Gastroesophageal sphincter (tissue), 4 donors: ENCODE measurements at regions not wholly inside any gene's neighbourhood (a gene's known extent, or its start where the extent isn't known, plus 50 kb on each side); places are given as distances from the start of the nearest gene placed in this dataset.

Experiments used
- ATAC-seq: fragments of 150-250 bp; one replicate; pipeline ENCODE4 v1.9.1; 2016; ENCODE audit warnings: mild to moderate bottlenecking, moderate library complexity
- H3K27ac ChIP-seq, 4 donors: fragments of 200-600 bp; sonication (generic) in 3 of 4; 1 replicate in 3 of 4; 2 replicates in 1 of 4; pipeline ENCODE4 v1.5.1; 2016 to 2019
- H3K27me3 ChIP-seq: fragments of 200-600 bp; sonication (generic); one replicate; pipeline ENCODE4 v1.5.1; 2019
- H3K36me3 ChIP-seq, 2 donors: fragments of 200-600 bp; sonication (generic); one replicate each; pipeline ENCODE4 v1.5.1; 2019; ENCODE audit warnings: control low read depth in 1 of 2
- H3K4me1 ChIP-seq, 3 donors: fragments of 200-600 bp; sonication (generic); 1 replicate in 2 of 3; 2 replicates in 1 of 3; pipeline ENCODE4 v1.5.1; 2016 to 2019; ENCODE audit warnings: control low read depth in 2 of 3
- H3K4me3 ChIP-seq, 2 donors: fragments of 200-600 bp; sonication (generic); one replicate each; pipeline ENCODE4 v1.5.1; 2019; ENCODE audit warnings: mild to moderate bottlenecking in 1 of 2, moderate library complexity in 1 of 2
- H3K9me3 ChIP-seq, 3 donors: fragments of 200-600 bp; sonication (generic); one replicate each; pipeline ENCODE4 v1.5.1; 2017 to 2019; ENCODE audit warnings: control low read depth in 2 of 3
- EP300 ChIP-seq: sonication (generic); formaldehyde crosslinking; IDR thresholded peaks from one replicate; pipeline ENCODE4 v1.6.1; 2017; ENCODE audit warnings: antibody characterized with exemption, mild to moderate bottlenecking
- POLR2A ChIP-seq, 2 donors: fragments of 450-650 bp; IDR thresholded peaks; one replicate each; pipeline ENCODE4 v1.6.1; 2017; ENCODE audit warnings: antibody characterized with exemption in 2 of 2, mild to moderate bottlenecking in 2 of 2, moderate library complexity in 1 of 2
- POLR2AphosphoS5 ChIP-seq: sonication (generic); formaldehyde crosslinking; IDR thresholded peaks from one replicate; pipeline ENCODE4 v1.6.1; 2017; ENCODE audit warnings: antibody characterized with exemption
- WGBS, 2 donors: methylation state at CpG; one replicate each; pipeline ENCODE4 v1.1.5; 2018; ENCODE audit warnings: low coverage in 1 of 2; 5-methylcytosine and 5-hydroxymethylcytosine counted together
- TF ChIP-seq, protein P1 (sequence below), 4 experiments: fragments of 200-600 bp in 2 of 4; fragments of 450-650 bp in 2 of 4; sonication (generic) in 1 of 4; IDR thresholded peaks; one replicate each; pipeline ENCODE4 v1.5.1; 2017 to 2019; ENCODE audit warnings: antibody characterized with exemption in 4 of 4, mild to moderate bottlenecking in 2 of 4, moderate library complexity in 2 of 4

DNA sequence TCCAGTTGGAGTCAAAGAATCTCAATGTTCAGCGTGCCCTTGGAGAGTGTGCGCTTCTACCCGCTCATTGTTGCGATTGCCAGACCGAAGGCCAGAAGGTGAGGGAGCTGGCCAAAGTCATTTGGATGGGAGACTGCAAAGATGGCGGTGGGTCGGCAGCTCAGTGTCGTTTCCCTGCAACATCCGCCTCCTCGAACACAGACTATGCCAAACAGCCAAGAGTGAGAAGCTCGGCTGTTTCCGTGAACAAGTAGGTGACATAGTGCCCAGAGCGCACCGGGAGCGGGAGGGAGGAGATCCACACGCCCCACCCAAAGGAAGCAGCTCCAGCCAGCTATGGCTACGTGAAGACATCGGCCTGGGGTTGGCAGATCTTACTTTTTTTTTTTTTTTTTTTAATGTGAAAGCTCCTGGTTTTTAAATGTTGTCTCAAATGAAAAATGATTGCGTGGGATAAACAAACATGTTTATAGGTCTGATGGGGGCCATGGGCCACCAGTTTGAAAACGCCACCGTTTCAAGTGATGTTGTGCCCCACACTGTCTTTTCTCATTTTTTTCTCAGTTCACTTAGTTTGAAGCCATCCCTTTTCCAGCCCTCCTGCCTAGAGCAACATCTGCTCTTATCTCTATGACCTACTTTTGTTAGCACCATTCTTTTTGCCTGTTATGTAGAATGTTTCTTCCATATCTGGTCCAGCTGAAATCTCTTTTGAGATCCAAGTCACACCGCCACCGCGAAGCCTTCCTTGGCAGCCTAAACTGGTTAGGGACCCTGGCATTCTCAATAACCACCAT is 682.4 kb downstream of the RNF144A start:
- H3K27me3 ChIP-seq = no peaks in the 10 kb centered on the region
- no peaks in the 10 kb centered on the region for H3K36me3 ChIP-seq
- H3K4me1 ChIP-seq = no peaks in the 10 kb centered on the region
- 88 to 92% methylated on average over 2 to 9 of the region's 24 CpGs for WGBS, 2 donors
- no peak for ATAC-seq
- no peaks in the 10 kb centered on the region for H3K9me3 ChIP-seq
- H3K4me3 ChIP-seq = no peak overlapping the region
- TF ChIP-seq, protein P1, sequence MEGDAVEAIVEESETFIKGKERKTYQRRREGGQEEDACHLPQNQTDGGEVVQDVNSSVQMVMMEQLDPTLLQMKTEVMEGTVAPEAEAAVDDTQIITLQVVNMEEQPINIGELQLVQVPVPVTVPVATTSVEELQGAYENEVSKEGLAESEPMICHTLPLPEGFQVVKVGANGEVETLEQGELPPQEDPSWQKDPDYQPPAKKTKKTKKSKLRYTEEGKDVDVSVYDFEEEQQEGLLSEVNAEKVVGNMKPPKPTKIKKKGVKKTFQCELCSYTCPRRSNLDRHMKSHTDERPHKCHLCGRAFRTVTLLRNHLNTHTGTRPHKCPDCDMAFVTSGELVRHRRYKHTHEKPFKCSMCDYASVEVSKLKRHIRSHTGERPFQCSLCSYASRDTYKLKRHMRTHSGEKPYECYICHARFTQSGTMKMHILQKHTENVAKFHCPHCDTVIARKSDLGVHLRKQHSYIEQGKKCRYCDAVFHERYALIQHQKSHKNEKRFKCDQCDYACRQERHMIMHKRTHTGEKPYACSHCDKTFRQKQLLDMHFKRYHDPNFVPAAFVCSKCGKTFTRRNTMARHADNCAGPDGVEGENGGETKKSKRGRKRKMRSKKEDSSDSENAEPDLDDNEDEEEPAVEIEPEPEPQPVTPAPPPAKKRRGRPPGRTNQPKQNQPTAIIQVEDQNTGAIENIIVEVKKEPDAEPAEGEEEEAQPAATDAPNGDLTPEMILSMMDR (IDR thresholded peaks at IDR 0.05) = no peak
- TF ChIP-seq POLR2A (IDR thresholded peaks at IDR 0.05) = no peak
- no peak overlapping the region for H3K27ac ChIP-seq

DNA sequence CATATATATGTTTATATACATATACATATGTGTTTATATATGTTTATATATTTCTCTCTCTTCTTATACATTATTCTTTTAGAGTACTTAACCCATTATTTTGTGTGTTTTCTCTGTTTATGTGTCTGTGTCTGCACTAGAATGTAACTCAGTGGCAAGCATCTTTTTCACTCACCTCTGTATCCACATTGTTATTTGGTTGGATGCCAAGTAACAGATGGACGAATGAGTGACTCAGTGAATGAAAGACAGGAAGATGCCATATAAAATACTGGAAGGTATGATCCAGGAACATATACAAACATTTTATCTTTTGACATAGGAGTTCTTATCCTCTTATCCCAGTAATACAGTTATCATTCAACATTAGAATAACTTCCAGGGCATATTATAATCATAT is 684.8 kb downstream of the RNF144A start:
- H3K4me1 ChIP-seq = no peaks in the 10 kb centered on the region
- H3K36me3 ChIP-seq = no peaks in the 10 kb centered on the region
- no peak for ATAC-seq
- no peak for TF ChIP-seq POLR2A (IDR thresholded peaks at IDR 0.05)
- no peak for TF ChIP-seq EP300
- no peak for TF ChIP-seq POLR2AphosphoS5
- TF ChIP-seq, protein P1 (IDR thresholded peaks at IDR 0.05) = no peak
- no peaks in the 10 kb centered on the region for H3K9me3 ChIP-seq
- H3K27me3 ChIP-seq = no peaks in the 10 kb centered on the region
- WGBS, 2 donors = 33 to 59% methylated on average over 1 of the region's 1 CpG
- H3K27ac ChIP-seq = no peak overlapping the region
- H3K4me3 ChIP-seq = no peak overlapping the region

DNA sequence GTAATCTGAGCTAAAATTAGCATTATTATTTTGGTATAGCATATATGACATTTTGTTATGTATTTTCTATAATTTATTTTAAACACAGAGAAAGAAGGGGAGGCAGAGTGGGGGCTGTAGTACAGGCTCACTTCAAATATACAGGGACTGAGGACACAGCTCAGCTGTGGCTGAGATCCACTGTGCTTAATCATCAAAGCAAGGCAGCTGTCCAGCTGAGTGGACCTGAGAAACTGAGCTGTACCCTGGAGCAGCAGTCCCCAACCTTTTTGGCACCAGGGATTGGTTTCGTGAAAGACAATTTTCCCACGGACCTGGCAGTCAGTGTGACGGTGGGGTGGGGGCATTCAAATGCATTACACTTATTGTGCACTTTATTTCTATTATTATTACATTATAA is 687.2 kb downstream of the RNF144A start:
- WGBS, 2 donors = 54 to 71% methylated on average over 3 of the region's 3 CpGs
- TF ChIP-seq POLR2AphosphoS5 (no peak), EP300 (no peak), POLR2A (IDR thresholded peaks at IDR 0.05) (no peak)
- TF ChIP-seq, protein P1 (IDR thresholded peaks at IDR 0.05) = no peak
- no peaks in the 10 kb centered on the region for H3K9me3 ChIP-seq
- H3K27me3 ChIP-seq = no peaks in the 10 kb centered on the region
- ATAC-seq = no peak
- H3K27ac ChIP-seq = no peak overlapping the region
- H3K4me1 ChIP-seq = no peaks in the 10 kb centered on the region
- no peaks in the 10 kb centered on the region for H3K36me3 ChIP-seq
- no peak overlapping the region for H3K4me3 ChIP-seq

DNA sequence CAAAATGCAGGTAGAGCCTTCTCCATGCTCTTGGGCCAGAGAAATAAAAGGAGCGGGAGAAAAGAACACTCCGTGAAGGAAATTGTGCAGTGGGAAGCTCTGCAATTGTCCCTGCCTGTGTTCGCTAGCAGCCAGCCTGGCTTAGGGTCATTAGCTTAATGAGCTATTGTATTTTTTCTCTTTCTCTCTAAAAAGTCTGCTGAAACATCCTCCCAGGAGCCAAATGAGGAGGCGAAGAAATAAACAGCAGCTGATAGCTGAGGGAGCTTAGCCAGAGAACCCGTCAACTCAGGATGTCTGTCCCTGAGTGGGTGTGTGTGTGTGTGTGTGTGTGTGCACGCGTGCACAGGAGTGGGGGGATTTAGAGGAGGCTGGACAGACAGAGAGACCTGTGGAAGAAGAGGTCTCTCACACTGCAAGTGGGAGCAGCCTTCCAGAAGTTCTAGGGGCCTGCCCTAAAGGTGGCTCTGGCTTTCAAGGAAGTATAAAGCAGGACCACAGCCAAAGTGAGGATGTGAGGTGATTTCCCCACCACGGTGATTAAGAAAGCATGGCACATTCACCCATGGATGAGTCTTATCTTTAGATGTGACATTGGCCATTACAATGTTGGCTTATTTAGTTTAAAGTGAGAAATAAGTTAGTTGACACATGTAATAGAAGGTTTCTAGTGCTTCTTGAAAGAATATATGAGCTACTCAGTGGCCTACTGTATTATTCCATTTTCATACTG is 690.4 kb downstream of the RNF144A start:
- no peak for ATAC-seq
- H3K4me3 ChIP-seq = no peak overlapping the region
- no peaks in the 10 kb centered on the region for H3K9me3 ChIP-seq
- WGBS, 2 donors = 57 to 61% methylated on average over 5 to 6 of the region's 8 CpGs
- no peaks in the 10 kb centered on the region for H3K4me1 ChIP-seq
- TF ChIP-seq, protein P1 (IDR thresholded peaks at IDR 0.05) = no peak
- TF ChIP-seq POLR2AphosphoS5 (no peak), POLR2A (IDR thresholded peaks at IDR 0.05) (no peak), EP300 (no peak)
- no peak overlapping the region for H3K27ac ChIP-seq
- H3K36me3 ChIP-seq = no peaks in the 10 kb centered on the region
- H3K27me3 ChIP-seq = no peaks in the 10 kb centered on the region

DNA sequence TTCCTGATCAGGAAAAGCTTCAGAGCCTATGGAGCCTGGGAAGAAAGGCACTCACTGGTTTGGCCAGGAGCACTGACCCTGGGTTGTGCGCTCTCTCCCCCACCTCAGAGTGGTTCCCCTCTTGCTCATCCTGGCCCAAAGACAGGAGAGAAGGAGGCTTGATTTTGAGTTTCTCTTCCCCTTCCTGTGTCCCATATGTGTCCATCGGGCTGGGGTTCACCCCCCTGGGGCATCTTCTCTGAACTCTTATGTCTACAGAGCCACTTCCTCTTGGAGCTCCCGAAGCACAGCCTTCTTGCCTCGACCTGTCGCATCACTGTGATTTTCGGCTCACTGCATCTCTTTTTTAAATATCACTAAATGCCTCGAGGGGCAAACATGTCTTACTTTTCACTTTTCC is 692.3 kb downstream of the RNF144A start:
- Histone ChIP-seq H3K4me1 (no peaks in the 10 kb centered on the region), H3K4me3 (no peak overlapping the region), H3K9me3 (no peaks in the 10 kb centered on the region), H3K27me3 (no peaks in the 10 kb centered on the region), H3K36me3 (no peaks in the 10 kb centered on the region), H3K27ac (no peak overlapping the region)
- no peak for ATAC-seq
- TF ChIP-seq POLR2AphosphoS5 = no peak
- no peak for TF ChIP-seq EP300
- TF ChIP-seq, protein P1 (IDR thresholded peaks at IDR 0.05) = no peak
- no peak for TF ChIP-seq POLR2A (IDR thresholded peaks at IDR 0.05)
- 79 to 88% methylated on average over 4 to 7 of the region's 7 CpGs for WGBS, 2 donors
